IPS-20b (cell line): ENCODE measurements at regions not wholly inside any gene's neighbourhood (a gene's known extent, or its start where the extent isn't known, plus 50 kb on each side); places are given as distances from the start of the nearest gene placed in this dataset.
"Not testable (repeated sequence)": the region's sequence is repeated elsewhere in the genome, so short reads cannot be mapped to it uniquely, and the experiment has no call there.

ENCODE experiments used
- H3K27ac ChIP-seq: one replicate; pipeline ENCODE4 v1.5.1; 2013; ENCODE audit warnings: low read length
- H3K27me3 ChIP-seq: 2 replicates; pipeline ENCODE4 v1.6.1; 2013; ENCODE audit warnings: mild to moderate bottlenecking, low read length, inconsistent platforms; ENCODE audit not compliant: insufficient read depth
- H3K36me3 ChIP-seq: 2 replicates; pipeline ENCODE4 v1.6.1; 2013; ENCODE audit warnings: low read depth, mild to moderate bottlenecking, inconsistent platforms, low read length, moderate library complexity; ENCODE audit not compliant: insufficient read depth
- H3K4me1 ChIP-seq: 2 replicates; pipeline ENCODE4 v1.6.1; 2013; ENCODE audit warnings: mild to moderate bottlenecking, control low read depth, inconsistent platforms, low read length, moderate library complexity; ENCODE audit not compliant: insufficient read depth
- H3K4me3 ChIP-seq: 2 replicates; pipeline ENCODE4 v1.5.1; 2013; ENCODE audit warnings: mild to moderate bottlenecking, low read length, inconsistent platforms
- H3K9ac ChIP-seq: 2 replicates; pipeline ENCODE4 v1.6.1; 2013; ENCODE audit warnings: low read depth, mild to moderate bottlenecking, inconsistent platforms, low read length, moderate library complexity
- H3K9me3 ChIP-seq: 2 replicates; pipeline ENCODE4 v1.6.1; 2013; ENCODE audit warnings: mild to moderate bottlenecking, low read depth, low read length, inconsistent platforms; ENCODE audit not compliant: insufficient read depth

- Histone ChIP-seq H3K27ac (no peak overlapping the region), H3K4me1 (no peaks in the 10 kb centered on the region), H3K9ac (no peak overlapping the region), H3K9me3 (no peaks in the 10 kb centered on the region), H3K4me3 (no peak overlapping the region), H3K27me3 (no peaks in the 10 kb centered on the region), H3K36me3 (no peaks in the 10 kb centered on the region)
Measured at GRCh38 chr18:76307293-76307690, 187.8 kb downstream of the ZNF516 start.

GRCh38 chr18:76306685-76307292, 188.3 kb downstream of the ZNF516 start:
- no peak overlapping the region for H3K4me3 ChIP-seq
- no peak overlapping the region for H3K27ac ChIP-seq
- no peaks in the 10 kb centered on the region for H3K9me3 ChIP-seq
- H3K27me3 ChIP-seq, result no peaks in the 10 kb centered on the region
- H3K9ac ChIP-seq, result no peak overlapping the region
- H3K36me3 ChIP-seq, result no peaks in the 10 kb centered on the region
- no peaks in the 10 kb centered on the region for H3K4me1 ChIP-seq

GRCh38 chr18:76285866-76286265, 209.2 kb downstream of the ZNF516 start:
- Histone ChIP-seq H3K9ac (no peak overlapping the region), H3K27me3 (no peaks in the 10 kb centered on the region), H3K4me1 (no peaks in the 10 kb centered on the region), H3K4me3 (no peak overlapping the region), H3K9me3 (no peaks in the 10 kb centered on the region), H3K36me3 (no peaks in the 10 kb centered on the region), H3K27ac (no peak overlapping the region)

GRCh38 chr18:76281565-76281964, 213.5 kb downstream of the ZNF516 start:
- Histone ChIP-seq H3K4me3 (no peak overlapping the region), H3K4me1 (no peaks in the 10 kb centered on the region), H3K27me3 (no peaks in the 10 kb centered on the region), H3K9ac (no peak overlapping the region), H3K36me3 (no peaks in the 10 kb centered on the region), H3K9me3 (no peaks in the 10 kb centered on the region), H3K27ac (no peak overlapping the region)

GRCh38 chr18:76277801-76278200, 217.2 kb downstream of the ZNF516 start:
- Histone ChIP-seq H3K27me3 (no peaks in the 10 kb centered on the region), H3K9me3 (no peaks in the 10 kb centered on the region)

GRCh38 chr18:76275727-76276313, 219.2 kb downstream of the ZNF516 start:
- no peaks in the 10 kb centered on the region for H3K36me3 ChIP-seq
- no peak overlapping the region for H3K4me3 ChIP-seq
- H3K9me3 ChIP-seq, result no peaks in the 10 kb centered on the region
- no peak overlapping the region for H3K9ac ChIP-seq
- no peak overlapping the region for H3K27ac ChIP-seq
- H3K4me1 ChIP-seq, result no peaks in the 10 kb centered on the region
- H3K27me3 ChIP-seq, result no peaks in the 10 kb centered on the region

More at GRCh38 chr18:76277801-76278200, 217.2 kb downstream of the ZNF516 start:
- Histone ChIP-seq H3K4me1 (no peaks in the 10 kb centered on the region), H3K36me3 (no peaks in the 10 kb centered on the region), H3K27ac (no peak overlapping the region), H3K9ac (no peak overlapping the region), H3K4me3 (no peak overlapping the region)

- no peaks in the 10 kb centered on the region for H3K36me3 ChIP-seq
- H3K9ac ChIP-seq, result no peak overlapping the region
- H3K4me3 ChIP-seq, result no peak overlapping the region
- no peak overlapping the region for H3K27ac ChIP-seq
- H3K9me3 ChIP-seq, result no peaks in the 10 kb centered on the region
- H3K27me3 ChIP-seq, result no peaks in the 10 kb centered on the region
- no peaks in the 10 kb centered on the region for H3K4me1 ChIP-seq
Measured at GRCh38 chr18:76274468-76275289, 220.4 kb downstream of the ZNF516 start.

GRCh38 chr18:76273956-76274355, 221.1 kb downstream of the ZNF516 start:
- Histone ChIP-seq H3K9ac (no peak overlapping the region), H3K4me1 (no peaks in the 10 kb centered on the region), H3K27ac (no peak overlapping the region), H3K4me3 (no peak overlapping the region), H3K9me3 (no peaks in the 10 kb centered on the region), H3K36me3 (no peaks in the 10 kb centered on the region), H3K27me3 (no peaks in the 10 kb centered on the region)

GRCh38 chr18:76273036-76273545, 222.0 kb downstream of the ZNF516 start:
- no peaks in the 10 kb centered on the region for H3K4me1 ChIP-seq
- no peak overlapping the region for H3K4me3 ChIP-seq
- no peak overlapping the region for H3K27ac ChIP-seq
- H3K27me3 ChIP-seq, result no peaks in the 10 kb centered on the region
- no peaks in the 10 kb centered on the region for H3K9me3 ChIP-seq
- no peaks in the 10 kb centered on the region for H3K36me3 ChIP-seq
- no peak overlapping the region for H3K9ac ChIP-seq

GRCh38 chr18:76267423-76267822, 227.6 kb downstream of the ZNF516 start:
- peaks cover 14% of the 10 kb centered on the region; the same call in 1 of the 2 replicates for H3K4me1 ChIP-seq
- not testable (repeated sequence) for H3K36me3 ChIP-seq, H3K9me3 ChIP-seq, H3K9ac ChIP-seq, H3K27me3 ChIP-seq, H3K4me3 ChIP-seq, H3K27ac ChIP-seq

GRCh38 chr18:76266236-76266991, 228.6 kb downstream of the ZNF516 start:
- Histone ChIP-seq H3K9ac (no peak overlapping the region), H3K4me1 (peaks cover 19% of the 10 kb centered on the region; the same call in 1 of the 2 replicates), H3K4me3 (no peak overlapping the region), H3K27me3 (peaks cover 6% of the 10 kb centered on the region; the same call in 1 of the 2 replicates), H3K9me3 (no peaks in the 10 kb centered on the region), H3K27ac (no peak overlapping the region), H3K36me3 (no peaks in the 10 kb centered on the region)
